Kasumi-1 (cell line): ENCODE measurements at regions not wholly inside any gene's neighbourhood (a gene's known extent, or its start where the extent isn't known, plus 50 kb on each side); places are given as distances from the start of the nearest gene placed in this dataset.

ENCODE experiments used
- DNase-seq, 2 experiments: peaks; one replicate each; lab custom pipeline; 2025; lab: John Stamatoyannopoulos, UW

DNA sequence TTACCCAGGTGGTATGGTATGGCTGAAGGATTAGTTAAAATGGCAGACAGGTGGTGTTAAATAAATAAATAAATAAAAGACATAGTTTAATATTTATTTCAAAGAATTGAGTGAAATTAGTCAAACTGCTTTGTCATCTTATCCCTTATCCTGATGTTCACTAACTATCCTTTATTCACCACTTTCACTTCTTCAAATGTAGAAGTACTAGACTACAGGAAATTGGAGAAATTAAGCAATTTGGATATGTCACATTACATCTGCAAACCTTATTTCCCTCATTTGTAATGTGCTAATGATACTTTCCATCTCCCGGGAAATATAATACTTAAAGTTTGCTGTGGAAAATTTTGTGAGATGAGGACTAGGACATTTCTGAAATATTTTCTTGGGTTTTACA is 1195.7 kb downstream of the LRFN5 start:
- DNase-seq, result no peak

DNA sequence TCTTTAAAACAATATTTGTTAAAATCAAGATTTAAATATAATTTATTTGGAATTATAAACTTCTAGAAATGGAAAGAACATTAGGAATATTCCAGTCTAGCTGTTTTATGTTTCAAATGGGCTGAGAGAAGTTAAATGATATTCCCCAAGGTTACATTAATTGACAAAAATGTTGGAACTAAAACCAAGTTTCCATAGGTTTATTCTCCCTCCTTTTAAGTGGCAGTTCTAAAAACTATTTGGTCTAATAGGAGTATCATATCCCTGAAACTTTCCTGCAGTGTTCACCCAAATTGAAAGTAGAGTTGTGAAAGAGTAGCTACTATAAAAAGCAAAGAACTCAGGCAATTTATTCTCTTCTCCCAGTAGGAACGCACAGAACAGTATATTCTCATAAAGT is 1185.5 kb downstream of the LRFN5 start:
- DNase-seq, result no peak

DNA sequence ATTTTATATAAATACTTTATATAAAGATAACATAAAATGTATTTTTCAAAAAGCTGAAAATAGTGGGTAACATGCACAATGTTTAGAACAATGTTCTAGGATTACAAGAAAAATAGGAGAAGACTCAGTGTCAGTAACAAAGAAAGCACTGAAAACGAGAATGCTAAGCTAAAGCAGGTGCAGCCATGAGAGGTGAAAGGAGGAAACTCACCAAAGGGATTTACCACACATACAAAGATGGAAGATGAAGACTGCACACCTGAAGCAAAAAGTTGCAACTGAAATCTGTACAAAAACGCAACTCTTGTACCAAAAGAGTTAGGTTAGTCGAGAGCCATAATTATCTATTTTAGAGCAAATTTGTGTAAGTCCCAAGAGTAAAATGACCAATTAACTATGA is 1176.1 kb downstream of the LRFN5 start:
- no peak for DNase-seq

DNA sequence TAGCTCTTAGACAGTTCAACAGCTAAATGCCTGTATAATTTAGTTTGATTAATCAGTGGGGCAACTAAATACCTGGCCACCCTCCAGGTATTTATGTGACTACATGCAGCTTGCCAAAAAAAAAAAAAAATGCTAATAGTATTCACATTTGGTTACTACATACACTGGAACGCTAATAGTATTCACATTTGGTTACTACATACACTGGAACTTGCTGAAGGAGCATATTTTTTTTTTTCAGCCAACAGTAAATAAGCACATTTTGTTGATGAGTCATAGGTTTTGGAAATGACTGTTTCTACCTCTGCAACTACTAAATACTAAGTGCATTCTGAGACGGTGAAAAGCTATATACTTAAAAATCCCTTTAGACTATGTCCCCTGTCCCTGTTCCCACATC is 1172.3 kb downstream of the LRFN5 start:
- DNase-seq, result no peak

DNA sequence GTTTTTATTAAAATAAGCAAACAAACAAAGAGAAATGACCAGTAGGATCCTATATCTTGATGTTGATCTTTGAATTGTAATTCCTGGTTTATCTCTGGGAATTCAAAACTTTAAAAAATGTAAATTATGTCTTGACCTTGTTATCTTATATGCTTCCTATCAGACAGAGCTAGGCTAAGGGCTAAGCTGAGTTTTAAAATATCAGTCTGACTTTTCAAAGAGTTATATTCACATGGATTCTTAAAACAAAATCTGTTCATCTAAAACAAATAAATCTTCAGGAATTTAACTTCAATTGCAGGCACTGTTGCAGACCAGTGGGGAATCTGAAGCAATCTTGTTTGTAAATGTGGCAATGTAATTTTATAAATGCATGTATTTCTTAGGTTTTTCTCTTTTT is 1144.1 kb downstream of the LRFN5 start:
- DNase-seq, result no peak

DNA sequence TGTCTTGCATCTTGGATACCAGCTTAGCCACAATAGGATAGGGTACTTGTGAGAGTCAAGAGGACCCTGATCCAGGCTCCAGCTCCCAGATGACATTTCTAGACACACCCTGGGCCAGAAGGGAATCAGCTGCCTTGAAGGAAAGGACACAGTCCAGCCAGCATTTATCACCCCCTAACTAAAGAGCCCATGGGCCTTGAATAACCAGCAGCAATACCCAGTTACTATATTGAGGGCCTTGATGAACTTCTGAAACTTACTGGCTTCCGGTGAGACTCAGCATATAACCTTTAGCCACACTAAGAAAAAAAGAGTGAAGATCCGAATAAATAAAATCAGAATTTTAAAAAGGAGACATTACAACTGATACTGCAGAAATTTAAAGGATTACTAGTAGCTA is 1135.4 kb downstream of the LRFN5 start:
- no peak for DNase-seq

DNA sequence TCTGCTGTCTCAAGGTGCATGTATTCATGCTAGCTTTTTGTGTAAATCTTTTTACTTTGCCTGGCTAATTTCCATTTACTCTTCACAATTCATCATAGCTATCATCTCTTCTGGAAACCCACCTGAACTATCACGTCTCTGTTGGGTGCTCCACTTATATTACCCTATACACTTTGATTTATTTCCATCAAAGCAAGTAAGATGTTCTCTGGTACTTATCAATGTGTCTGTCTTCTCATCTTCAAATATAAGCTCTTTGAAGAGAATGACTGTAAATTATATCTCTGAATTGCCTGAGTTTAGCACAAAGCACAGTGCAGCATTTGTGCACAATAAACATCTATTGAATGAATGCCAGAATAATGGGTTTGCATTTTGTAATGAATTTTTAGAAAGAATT is 1129.7 kb downstream of the LRFN5 start:
- DNase-seq, result no peak

DNA sequence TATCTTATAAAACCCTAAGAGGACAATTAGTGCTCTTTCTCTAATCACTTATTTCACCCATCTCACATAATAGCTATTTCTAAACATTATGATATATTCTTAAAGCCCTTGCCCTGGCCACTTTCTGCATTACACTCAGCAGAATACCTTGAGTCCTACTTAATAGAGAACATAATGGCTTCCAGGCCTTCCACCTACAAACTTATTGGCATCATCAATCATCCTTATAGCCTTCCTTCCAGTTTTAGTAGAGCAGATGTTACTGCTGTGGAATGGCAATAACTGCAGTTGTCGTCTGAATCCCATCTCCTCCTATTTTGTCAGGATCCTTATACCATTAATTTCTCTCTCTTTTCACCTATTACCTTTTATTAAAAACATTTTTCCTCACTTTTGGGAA is 1127.4 kb downstream of the LRFN5 start:
- no peak for DNase-seq

DNA sequence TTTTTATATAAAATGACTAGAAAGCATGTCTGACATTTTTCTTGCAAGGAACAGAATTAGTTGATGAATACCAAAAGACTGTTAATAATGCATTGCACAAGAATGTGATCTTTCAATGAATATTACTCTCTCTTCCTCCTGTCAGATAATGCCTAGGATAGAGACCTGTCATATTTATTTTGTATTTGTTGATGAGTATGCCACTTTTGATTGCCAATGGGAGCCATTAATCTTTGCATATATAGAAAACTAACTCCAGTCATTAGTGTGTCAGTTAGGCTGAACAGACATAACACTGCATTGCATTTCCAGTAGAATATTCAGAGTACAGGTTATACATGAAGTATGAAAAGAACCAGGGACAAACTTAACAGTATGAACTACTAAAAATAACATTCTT is 1125.3 kb downstream of the LRFN5 start:
- no peak for DNase-seq

DNA sequence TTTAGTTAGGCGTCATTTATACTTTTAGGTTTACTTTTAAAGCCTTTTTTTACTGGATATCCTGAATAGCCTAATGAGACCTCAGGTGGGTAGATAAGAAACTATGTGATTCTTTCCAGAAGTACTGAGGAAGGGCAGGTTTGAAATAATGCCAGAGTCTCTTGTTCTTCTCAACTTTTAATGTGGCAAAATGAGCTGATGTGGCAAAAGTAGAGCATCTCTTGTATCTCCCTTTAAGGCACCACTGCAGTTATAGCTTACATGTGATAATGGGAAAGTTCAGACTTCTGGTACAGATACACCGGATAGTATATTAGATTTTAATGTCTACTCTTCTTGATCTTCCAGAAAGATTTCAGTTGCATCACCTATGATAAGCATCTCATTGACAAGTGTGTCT is 1124.8 kb downstream of the LRFN5 start:
- no peak for DNase-seq

DNA sequence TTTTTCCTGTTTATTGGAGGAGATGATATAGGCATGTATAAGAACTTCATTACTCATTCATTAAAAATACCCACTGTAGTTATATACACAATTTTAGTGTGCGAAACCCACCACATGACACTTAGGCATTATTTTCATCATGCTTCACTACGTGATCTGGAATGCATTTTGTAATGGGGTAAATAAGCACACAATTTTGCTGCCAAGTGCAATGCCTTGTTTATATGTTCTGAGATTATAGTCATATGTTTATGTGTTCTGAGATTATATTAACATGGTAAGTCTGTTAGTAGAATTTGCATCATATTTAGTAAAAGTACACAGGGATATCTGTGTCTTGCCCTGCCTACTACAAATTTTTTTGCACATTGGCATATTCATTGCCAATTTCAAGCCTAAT is 1123.0 kb downstream of the LRFN5 start:
- DNase-seq, result no peak

DNA sequence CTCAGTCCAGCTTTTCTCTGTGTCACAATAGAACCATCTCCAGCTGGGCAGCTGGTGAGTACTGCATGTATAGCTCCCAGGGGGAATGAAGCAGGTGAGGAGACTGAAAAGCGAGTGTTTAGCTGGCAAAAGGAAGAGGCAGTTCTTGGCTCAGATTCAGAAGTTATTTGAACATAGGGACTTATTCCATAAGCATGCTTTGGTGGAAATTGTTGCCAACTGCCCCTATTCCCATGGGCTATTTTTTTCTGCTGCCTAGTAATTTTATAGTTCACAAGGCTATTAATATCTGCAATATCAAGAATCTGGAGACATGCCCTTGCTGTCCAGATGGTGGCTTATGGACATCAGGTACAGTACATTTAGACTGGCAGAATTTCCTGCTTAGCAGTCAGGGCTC is 1112.7 kb downstream of the LRFN5 start:
- DNase-seq, result no peak

DNA sequence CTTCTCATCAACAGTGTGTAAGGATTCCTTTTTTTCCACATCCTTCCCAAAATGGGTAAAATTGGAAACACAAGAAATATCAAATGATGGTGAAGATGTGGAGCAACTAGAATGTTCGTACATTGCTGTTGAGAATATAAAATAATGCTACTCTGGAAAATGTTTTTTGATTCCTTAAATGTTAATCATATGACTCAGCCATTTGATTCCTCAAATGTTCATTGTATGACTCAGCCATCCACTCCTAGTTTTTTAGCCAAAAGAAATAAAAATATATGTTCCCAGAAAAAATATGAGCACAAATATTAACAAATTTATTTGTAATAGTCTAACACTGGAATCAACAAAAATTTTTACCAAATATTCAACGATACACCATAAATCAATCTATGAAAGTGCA is 1108.6 kb downstream of the LRFN5 start:
- DNase-seq, result no peak

DNA sequence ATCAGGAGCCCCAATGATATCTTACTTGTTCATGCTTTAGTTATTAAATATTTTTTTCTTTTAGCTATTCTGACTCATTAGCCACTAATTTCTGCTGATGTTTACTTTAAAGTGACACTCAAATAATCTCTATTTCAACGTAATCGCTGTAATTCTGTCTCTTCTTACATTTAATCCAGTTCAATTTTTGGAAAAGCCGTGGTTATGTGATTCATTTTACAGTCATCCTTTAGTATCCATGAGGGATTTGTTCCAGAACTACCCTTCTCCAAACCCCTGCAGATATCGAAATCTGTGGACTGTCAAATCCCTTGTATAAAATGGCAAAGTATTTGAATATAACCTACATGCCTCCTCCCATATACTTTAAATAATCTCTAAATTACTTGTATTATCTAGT is 1103.4 kb downstream of the LRFN5 start:
- DNase-seq, result no peak

DNA sequence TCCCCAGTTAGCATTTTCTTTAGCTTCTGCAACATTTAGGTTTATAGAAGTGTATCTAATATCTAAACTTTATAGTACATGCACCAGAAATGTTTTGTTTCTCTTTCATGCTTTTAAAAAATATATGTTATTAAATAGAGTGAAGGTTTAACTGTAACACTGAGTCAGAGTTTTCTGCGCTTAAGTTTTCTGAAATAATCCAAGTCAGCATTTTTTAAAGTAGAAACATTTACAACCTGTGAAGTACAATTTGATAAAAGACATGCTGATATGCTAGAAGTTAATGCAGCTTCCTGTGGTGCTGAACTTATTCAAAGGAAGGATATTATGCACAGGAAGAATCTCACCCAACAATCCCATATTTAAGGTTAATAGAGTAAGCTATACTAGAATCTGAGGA is 1096.8 kb downstream of the LRFN5 start:
- DNase-seq, result no peak

DNA sequence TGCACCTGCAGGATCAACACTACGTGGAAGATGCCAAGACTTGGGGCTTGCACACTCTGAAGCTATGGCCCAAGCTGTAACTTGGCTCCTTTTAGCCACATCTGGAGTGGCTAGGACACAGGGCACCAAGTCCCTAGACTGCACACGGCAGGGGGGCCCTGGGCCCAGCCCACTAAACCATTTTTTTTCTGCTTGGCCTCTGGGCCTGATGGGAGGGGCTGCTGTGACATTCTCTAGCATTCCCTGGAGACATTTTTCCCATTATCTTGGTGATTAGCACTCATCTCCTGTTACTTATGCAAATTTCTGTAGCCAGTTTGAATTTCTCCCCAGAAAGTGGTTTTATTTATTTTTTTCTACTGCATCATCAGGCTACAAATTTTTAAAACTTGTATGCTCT is 1080.7 kb downstream of the LRFN5 start:
- no peak for DNase-seq

DNA sequence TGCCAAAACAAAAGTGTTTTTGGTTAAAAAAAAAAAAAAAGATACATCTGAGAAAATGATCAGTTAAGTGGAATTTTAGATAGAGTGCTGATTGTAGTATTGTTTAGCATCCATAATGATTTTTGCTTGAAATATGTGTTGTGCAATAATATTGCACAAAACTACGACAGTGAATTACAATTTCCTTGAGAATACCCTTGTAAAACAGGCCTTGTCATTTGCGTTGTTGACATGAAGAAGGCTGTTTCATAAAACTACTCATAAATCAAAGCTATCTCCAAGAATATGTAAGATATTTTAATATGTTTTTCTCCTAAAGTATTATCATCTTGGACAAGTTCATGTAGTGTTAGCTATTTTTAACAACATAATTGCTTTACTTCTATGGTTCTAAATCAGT is 1077.0 kb downstream of the LRFN5 start:
- DNase-seq, result no peak

DNA sequence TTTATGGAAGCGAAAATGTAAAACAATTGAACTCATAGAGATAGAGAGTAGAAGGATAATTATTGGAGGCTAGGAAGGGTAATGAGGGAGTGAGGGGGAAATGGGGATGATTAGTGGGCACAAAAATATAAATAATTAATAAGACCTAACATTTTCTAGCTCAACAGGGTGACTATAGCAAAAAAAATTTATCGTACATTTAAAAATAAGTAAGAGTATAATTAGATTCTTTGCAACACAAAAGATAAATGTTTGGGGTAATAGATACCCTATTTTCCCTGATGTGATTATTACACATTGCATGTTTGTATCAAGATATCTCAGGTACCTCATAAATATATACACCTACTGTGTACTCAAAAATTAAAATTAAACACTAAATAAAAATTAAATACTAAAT is 1070.0 kb downstream of the LRFN5 start:
- no peak for DNase-seq

DNA sequence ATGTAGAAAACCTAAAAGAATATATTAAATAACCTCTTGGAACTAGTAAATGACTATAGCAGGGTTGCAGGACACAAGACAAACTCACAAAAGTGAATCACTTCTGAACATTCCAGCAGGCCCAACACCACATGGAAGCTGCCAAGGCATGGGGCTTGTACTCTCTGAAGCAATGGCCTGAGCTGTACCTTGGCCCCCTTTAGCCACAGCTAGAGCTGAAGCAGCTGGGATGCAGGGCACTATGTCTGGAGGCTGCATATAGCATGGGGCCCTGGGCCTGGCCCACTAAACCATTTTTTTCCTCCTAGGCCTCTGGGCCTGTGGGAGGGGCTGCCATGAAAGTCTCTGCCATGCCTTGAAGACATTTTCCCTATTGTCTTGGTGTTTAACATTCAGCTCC is 1067.3 kb downstream of the LRFN5 start:
- DNase-seq, result no peak

DNA sequence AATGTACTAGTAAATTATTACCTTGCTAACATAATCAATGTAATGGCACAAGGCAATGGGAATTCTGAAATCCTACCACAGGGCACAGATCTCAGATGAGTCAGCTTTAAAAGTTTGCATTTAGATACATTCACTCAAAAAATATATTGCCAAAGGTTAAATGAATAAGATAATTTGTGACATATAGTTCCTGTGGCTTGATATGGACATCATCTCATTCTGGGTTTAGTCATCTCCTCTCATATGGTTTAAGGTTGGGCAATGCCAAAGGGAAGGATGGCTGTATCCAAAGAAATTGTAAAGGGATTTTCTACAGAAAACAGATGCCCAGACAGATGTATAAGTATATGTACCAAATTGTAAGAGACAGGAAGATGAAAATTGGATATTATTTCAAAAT is 1065.0 kb downstream of the LRFN5 start:
- DNase-seq, result no peak

DNA sequence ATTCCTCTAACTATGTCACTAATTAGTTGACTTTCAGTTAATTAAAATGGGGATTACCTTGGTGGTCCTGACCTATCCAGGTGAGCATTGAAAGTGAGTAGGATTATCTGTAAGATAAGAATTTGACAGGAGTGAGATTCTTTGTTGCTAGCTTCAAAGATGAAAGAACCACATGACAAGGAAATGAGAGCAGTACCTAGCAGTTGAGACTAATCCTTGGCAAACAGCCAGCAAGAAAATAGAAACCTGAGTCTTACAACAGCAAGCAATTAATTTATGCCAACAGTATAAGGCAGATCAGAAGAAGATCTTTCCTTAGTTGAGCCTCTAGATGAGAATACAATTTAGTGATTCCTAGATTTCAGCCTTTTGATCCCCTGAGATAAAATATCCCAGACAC is 1058.4 kb downstream of the LRFN5 start:
- no peak for DNase-seq

DNA sequence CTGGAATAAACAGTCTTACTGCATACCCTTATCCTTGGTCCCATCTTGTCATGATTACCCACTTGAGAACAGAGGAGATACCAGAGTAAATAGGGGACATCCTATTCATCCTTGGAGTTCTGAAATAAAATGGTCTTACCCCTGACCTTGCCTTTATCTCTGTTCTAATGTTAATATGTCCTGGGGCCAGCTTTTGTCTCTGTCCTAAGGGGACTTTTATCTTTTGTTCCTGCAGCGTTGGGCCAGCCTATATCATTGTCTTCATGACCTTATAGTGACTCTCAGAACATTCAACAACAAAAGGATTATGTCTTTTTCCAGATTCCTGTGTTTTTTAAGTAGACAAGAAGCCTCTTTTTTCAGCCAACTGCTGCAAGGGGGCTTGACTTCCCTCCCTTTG is 1057.5 kb downstream of the LRFN5 start:
- no peak for DNase-seq

DNA sequence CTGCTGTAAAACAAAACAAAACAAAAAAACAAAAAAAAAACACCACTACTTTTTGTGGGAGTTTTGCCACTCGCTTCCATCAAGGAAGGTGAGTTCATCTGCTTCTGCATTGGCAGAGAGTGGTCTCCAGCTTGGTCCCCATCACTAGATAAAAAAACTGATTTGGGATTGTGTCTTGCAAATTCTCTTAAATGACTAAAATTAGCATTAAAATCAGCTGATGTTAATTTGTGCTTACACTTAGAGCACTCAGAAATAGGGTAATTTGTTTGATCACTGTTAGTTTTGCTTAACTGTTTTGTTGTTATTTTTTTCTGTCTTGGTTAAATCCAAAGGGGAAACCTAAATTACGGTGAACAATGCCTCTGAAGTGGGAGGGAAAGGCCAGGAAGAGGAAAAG is 1048.0 kb downstream of the LRFN5 start:
- DNase-seq, result no peak

DNA sequence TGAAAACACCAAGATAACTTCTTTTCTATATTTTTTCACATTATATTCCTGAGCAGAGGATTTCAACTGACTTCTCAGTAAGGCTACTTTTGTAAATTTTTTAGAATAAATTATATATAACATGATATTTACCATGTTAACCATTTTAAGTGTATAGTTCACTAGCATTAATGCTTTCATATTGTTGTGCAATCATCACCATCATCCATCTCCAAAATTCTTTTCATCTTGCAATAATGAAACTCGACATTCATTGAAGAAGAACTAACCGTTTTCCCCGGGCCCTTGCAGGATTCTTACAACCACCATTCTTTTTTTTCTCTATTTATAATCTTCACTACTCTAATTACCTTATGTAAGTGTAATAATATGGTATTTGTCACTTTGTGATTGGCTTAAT is 1036.1 kb downstream of the LRFN5 start:
- DNase-seq, result no peak

DNA sequence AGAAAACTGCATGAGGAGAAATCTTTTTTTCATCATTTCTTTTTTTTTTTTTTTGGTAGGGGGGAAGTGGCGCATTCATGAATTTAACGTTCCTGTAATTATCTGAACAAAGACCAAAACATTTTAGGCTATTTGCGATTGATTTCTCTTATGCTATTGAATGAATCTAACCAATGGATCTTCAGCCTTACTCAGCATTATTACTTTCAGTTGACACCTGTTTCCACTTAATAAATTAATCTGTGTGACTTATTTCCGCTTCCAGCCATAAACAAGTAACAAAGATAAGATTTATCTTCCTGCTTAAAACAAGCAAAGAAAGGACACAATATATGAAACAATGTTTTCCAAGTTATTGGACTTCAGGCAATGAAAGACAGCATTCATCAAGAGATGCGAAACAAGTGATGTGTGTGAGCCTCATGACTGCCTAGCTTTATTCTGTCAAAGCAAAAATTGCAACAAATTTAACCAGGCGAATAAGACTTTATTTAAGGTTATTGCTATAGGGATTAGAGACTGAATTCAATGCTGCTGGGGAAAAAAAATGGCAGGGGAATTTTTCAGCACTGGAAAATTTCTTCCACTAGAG is 1026.9 kb downstream of the LRFN5 start:
- DNase-seq, result no peak
